ENCODE measurements at regions not wholly inside any gene's neighbourhood (a gene's known extent, or its start where the extent isn't known, plus 50 kb on each side); places are given as distances from the start of the nearest gene placed in this dataset.

DNA sequence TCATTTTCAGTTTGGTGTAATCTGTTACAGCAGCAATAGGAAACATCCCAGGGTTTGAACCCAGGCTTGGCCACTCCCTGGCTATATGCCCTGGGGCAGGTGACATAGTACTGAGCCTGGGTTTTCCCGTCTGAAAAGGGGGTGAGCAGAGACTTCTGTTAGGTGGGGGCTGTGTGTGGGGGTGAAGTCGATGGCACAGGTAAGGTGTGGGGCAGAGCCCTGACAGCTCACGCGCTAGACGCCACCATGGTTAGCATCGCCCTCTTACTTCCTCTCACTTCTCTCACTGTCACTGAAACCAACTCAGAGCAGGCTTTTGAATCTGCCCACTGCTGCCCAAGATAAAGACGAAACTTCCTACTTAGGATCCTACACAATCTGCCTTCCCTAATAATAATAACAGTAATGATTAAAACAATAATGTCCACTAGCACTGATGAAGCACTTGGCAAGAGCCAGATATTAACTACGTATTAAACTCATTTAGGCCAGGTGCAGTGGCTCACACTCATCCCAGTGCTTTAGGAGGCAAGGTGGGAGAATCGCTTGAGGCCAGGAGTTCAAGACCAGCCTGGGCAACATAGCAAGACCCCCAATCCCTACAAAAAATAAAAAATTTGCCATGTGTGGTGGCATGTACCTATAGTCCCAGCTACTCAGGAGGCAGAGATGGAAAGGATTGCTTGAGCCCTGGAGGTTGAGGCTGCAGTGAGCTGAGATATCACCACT is 117.9 kb upstream of the PTPN1 start:
- TF ChIP-seq, protein P1, sequence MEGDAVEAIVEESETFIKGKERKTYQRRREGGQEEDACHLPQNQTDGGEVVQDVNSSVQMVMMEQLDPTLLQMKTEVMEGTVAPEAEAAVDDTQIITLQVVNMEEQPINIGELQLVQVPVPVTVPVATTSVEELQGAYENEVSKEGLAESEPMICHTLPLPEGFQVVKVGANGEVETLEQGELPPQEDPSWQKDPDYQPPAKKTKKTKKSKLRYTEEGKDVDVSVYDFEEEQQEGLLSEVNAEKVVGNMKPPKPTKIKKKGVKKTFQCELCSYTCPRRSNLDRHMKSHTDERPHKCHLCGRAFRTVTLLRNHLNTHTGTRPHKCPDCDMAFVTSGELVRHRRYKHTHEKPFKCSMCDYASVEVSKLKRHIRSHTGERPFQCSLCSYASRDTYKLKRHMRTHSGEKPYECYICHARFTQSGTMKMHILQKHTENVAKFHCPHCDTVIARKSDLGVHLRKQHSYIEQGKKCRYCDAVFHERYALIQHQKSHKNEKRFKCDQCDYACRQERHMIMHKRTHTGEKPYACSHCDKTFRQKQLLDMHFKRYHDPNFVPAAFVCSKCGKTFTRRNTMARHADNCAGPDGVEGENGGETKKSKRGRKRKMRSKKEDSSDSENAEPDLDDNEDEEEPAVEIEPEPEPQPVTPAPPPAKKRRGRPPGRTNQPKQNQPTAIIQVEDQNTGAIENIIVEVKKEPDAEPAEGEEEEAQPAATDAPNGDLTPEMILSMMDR (IDR thresholded peaks at IDR 0.05; ENCODE audit: low read depth, low read length), result no peak
- TF ChIP-seq EZH2phosphoT487 (IDR thresholded peaks at IDR 0.05; ENCODE audit: low read depth), result no peak
